ENCODE measurements at regions not wholly inside any gene's neighbourhood (a gene's known extent, or its start where the extent isn't known, plus 50 kb on each side); places are given as distances from the start of the nearest gene placed in this dataset.

DNA sequence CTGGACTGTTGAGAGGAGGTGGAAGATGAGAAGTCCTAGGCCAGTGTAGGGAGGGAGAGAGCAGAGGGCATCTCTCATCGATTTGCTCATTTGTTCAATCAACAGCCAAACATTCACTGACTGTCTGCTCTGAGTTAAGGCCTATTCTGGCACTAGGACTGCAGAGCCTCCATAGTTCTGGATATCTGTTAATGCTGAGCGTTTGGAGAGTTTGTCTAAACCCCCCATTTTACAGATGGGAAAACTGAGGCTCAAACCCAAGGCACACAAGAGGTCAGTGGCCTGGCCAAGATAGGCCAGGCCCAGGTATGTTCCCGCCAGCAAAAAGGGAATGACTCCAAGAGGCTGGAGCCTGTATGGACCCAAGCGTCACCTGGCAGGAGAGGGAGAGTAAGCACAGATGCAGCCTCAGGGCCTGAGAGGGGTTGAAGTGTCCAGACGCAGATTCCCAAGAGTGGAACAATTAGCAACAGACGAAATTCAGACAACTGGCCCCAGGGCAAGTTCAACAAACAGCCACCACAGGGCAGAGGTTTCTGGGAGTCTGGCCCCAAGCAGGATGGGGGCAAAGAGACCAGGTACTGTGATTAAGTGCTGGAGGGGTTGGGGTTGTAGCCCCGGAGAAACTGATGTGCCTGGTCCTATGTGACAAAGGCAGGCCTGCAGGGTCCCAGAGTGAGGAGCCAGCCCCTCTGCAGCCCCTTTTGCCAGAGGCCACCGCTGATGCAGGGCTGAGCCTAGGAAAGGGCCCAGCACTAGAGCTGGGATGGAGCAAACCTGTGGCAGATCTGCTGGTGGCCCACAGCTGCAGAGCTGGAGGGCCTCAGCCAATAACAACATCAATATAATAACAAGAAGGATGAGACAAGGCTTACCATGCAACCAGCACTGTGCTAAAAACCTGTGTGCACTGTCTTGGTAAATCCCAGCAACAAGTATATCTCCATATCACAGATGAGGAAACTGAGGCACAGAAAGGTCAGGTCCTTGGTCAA lies 245.1 kb upstream of the TLE3 start:
- Histone ChIP-seq H3K23me2 (ENCODE audit: insufficient read length, low read depth, low read length, poor library complexity, severe bottlenecking) (no peaks in the 10 kb centered on the region), H2BK120ac (ENCODE audit: low read depth, low read length, poor library complexity, severe bottlenecking) (no peak overlapping the region), H4K91ac (ENCODE audit: insufficient read length, low read depth, low read length) (no peak overlapping the region), H3K4me2 (ENCODE audit: insufficient read depth, insufficient read length, low read length) (no peak overlapping the region), H3K56ac (ENCODE audit: insufficient read length, low read depth, low read length) (no peak overlapping the region), H3K9ac (ENCODE audit: extremely low read depth, insufficient read length, low read length) (no peak overlapping the region), H2BK15ac (ENCODE audit: low read depth, low read length) (no peak overlapping the region), H4K20me1 (ENCODE audit: control insufficient read depth, insufficient read depth, insufficient read length) (no peaks in the 10 kb centered on the region), H3K23ac (ENCODE audit: insufficient read length, low read depth, low read length) (no peak overlapping the region), H3K79me2 (ENCODE audit: insufficient read depth, low read length) (no peaks in the 10 kb centered on the region), H2BK12ac (ENCODE audit: insufficient read length, low read depth, low read length) (no peak overlapping the region), H4K8ac (replicated peaks; ENCODE audit: insufficient read length, low read depth, low read length) (no peak overlapping the region), H3K27ac (ENCODE audit: insufficient read length, low read depth, low read length) (no peak overlapping the region), H3K79me1 (ENCODE audit: insufficient read depth, low read depth, low read length, poor library complexity, severe bottlenecking) (no peaks in the 10 kb centered on the region), H4K5ac (ENCODE audit: insufficient read length, low read depth, low read length) (no peak overlapping the region), H3K4ac (ENCODE audit: low read depth, low read length) (no peak overlapping the region), H2BK5ac (ENCODE audit: insufficient read length, low read length) (no peak overlapping the region), H3K14ac (ENCODE audit: insufficient read depth, low read length) (no peak overlapping the region), H2AK5ac (ENCODE audit: insufficient read length, low read length) (no peak overlapping the region), H2AFZ (ENCODE audit: low read length) (no peak overlapping the region), H3K27me3 (ENCODE audit: insufficient read depth, low read length) (no peaks in the 10 kb centered on the region), H3K4me1 (ENCODE audit: insufficient read depth, low read length) (peaks cover 2% of the 10 kb centered on the region; the same call in 1 of the 2 replicates), H3K18ac (ENCODE audit: insufficient read length, low read depth, low read length) (no peak overlapping the region), H2BK20ac (ENCODE audit: low read depth, low read length, poor library complexity, severe bottlenecking) (no peak overlapping the region), H3T11ph (ENCODE audit: low read length) (no peak overlapping the region), H3K9me3 (ENCODE audit: control insufficient read depth, low read depth, low read length) (no peaks in the 10 kb centered on the region)
- no peak overlapping the region for H3K4me3 Mint-ChIP-seq
- peaks cover 2 to 5% of the 10 kb centered on the region in 2 experiments for H3K4me1 Mint-ChIP-seq
- peaks cover 1% of the 10 kb centered on the region; the same call in 1 of the 2 replicates for H3K27me3 Mint-ChIP-seq (ENCODE audit: low read depth)
- no CpG with 5 or more reads among the region's 8 CpGs for WGBS (ENCODE audit: extremely low coverage, insufficient read length, low lambda C conversion rate)
- no peak overlapping the region for H3K27ac Mint-ChIP-seq
- DNase-seq, result no peak
- peaks cover 2% of the 10 kb centered on the region in 2 experiments; a peak in 1 of 5 replicates for H3K9me3 Mint-ChIP-seq
- TF ChIP-seq, protein P1, sequence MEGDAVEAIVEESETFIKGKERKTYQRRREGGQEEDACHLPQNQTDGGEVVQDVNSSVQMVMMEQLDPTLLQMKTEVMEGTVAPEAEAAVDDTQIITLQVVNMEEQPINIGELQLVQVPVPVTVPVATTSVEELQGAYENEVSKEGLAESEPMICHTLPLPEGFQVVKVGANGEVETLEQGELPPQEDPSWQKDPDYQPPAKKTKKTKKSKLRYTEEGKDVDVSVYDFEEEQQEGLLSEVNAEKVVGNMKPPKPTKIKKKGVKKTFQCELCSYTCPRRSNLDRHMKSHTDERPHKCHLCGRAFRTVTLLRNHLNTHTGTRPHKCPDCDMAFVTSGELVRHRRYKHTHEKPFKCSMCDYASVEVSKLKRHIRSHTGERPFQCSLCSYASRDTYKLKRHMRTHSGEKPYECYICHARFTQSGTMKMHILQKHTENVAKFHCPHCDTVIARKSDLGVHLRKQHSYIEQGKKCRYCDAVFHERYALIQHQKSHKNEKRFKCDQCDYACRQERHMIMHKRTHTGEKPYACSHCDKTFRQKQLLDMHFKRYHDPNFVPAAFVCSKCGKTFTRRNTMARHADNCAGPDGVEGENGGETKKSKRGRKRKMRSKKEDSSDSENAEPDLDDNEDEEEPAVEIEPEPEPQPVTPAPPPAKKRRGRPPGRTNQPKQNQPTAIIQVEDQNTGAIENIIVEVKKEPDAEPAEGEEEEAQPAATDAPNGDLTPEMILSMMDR (conservative IDR thresholded peaks at IDR 0.05), result no peak
- no peaks in the 10 kb centered on the region for H3K36me3 Mint-ChIP-seq (ENCODE audit: insufficient read depth in 1 of 3, low read depth in 3 of 3)
